H9 (cell line): ENCODE measurements at regions not wholly inside any gene's neighbourhood (a gene's known extent, or its start where the extent isn't known, plus 50 kb on each side); places are given as distances from the start of the nearest gene placed in this dataset.

Source experiments
- DNase-seq: peaks from one replicate; pipeline ENCODE4 v3.0.0-alpha.2; 2017
- H2AFZ ChIP-seq: one replicate; pipeline ENCODE4 v1.6.1; 2013; ENCODE audit warnings: mild to moderate bottlenecking, low read length, control low read depth, moderate library complexity
- H2AK5ac ChIP-seq: 2 replicates; pipeline ENCODE4 v1.6.1; 2013; ENCODE audit warnings: low read length, control low read depth, mixed read lengths; ENCODE audit not compliant: insufficient read length
- H2BK120ac ChIP-seq: one replicate; pipeline ENCODE4 v1.6.1; 2013; ENCODE audit warnings: low read depth, mild to moderate bottlenecking, low read length, control low read depth, inconsistent platforms; ENCODE audit not compliant: poor library complexity, severe bottlenecking
- H2BK12ac ChIP-seq: 2 replicates; pipeline ENCODE4 v1.6.1; 2013; ENCODE audit warnings: low read length, control low read depth, mixed read lengths, low read depth; ENCODE audit not compliant: insufficient read length
- H2BK15ac ChIP-seq: 2 replicates; pipeline ENCODE4 v1.6.1; 2013; ENCODE audit warnings: low read depth, low read length, control low read depth
- H2BK20ac ChIP-seq: one replicate; pipeline ENCODE4 v1.6.1; 2013; ENCODE audit warnings: low read depth, mild to moderate bottlenecking, low read length, control low read depth, inconsistent platforms; ENCODE audit not compliant: poor library complexity, severe bottlenecking
- H2BK5ac ChIP-seq: 2 replicates; pipeline ENCODE4 v1.6.1; 2013; ENCODE audit warnings: low read length, control low read depth, mixed read lengths; ENCODE audit not compliant: insufficient read length
- H3K14ac ChIP-seq: 2 replicates; pipeline ENCODE4 v1.6.1; 2013; ENCODE audit warnings: low read length, control low read depth; ENCODE audit not compliant: insufficient read depth
- H3K18ac ChIP-seq: 2 replicates; pipeline ENCODE4 v1.6.1; 2013; ENCODE audit warnings: low read depth, mild to moderate bottlenecking, mixed read lengths, low read length, control low read depth; ENCODE audit not compliant: insufficient read length
- H3K23ac ChIP-seq: 2 replicates; pipeline ENCODE4 v1.6.1; 2013; ENCODE audit warnings: low read length, control low read depth, mixed read lengths, low read depth; ENCODE audit not compliant: insufficient read length
- H3K23me2 ChIP-seq: 2 replicates; pipeline ENCODE4 v1.6.1; 2013; ENCODE audit warnings: low read depth, mild to moderate bottlenecking, mixed read lengths, low read length, control low read depth; ENCODE audit not compliant: insufficient read length, poor library complexity, severe bottlenecking
- H3K27ac ChIP-seq: 2 replicates; pipeline ENCODE4 v1.5.1; 2013; ENCODE audit warnings: low read length, control low read depth, mixed read lengths, low read depth; ENCODE audit not compliant: insufficient read length
- H3K27me3 ChIP-seq: 2 replicates; pipeline ENCODE4 v1.6.1; 2013; ENCODE audit warnings: low read length, control low read depth, inconsistent platforms; ENCODE audit not compliant: insufficient read depth
- H3K4ac ChIP-seq: 2 replicates; pipeline ENCODE4 v1.6.1; 2013; ENCODE audit warnings: low read depth, mild to moderate bottlenecking, control low read depth, inconsistent platforms, low read length, moderate library complexity
- H3K4me1 ChIP-seq: 2 replicates; pipeline ENCODE4 v1.6.1; 2013; ENCODE audit warnings: low read length, control low read depth, inconsistent platforms; ENCODE audit not compliant: insufficient read depth
- H3K4me2 ChIP-seq: 2 replicates; pipeline ENCODE4 v1.6.1; 2013; ENCODE audit warnings: low read length, control low read depth, mixed read lengths; ENCODE audit not compliant: insufficient read length, insufficient read depth
- H3K56ac ChIP-seq: 2 replicates; pipeline ENCODE4 v1.6.1; 2013; ENCODE audit warnings: low read depth, mild to moderate bottlenecking, mixed read lengths, low read length, control low read depth; ENCODE audit not compliant: insufficient read length
- H3K79me1 ChIP-seq: 2 replicates; pipeline ENCODE4 v1.6.1; 2013; ENCODE audit warnings: low read depth, mild to moderate bottlenecking, moderate library complexity, low read length, control low read depth, inconsistent platforms; ENCODE audit not compliant: insufficient read depth, poor library complexity, severe bottlenecking
- H3K79me2 ChIP-seq: 2 replicates; pipeline ENCODE4 v1.6.1; 2013; ENCODE audit warnings: low read length, control low read depth, inconsistent platforms; ENCODE audit not compliant: insufficient read depth
- H3K9ac ChIP-seq: 2 replicates; pipeline ENCODE4 v1.6.1; 2013; ENCODE audit warnings: low read length, control low read depth, mixed read lengths; ENCODE audit not compliant: insufficient read length; ENCODE audit errors: extremely low read depth
- H3K9me3 ChIP-seq: one replicate; pipeline ENCODE4 v1.6.1; 2013; ENCODE audit warnings: low read depth, low read length, inconsistent platforms; ENCODE audit not compliant: control insufficient read depth
- H3T11ph ChIP-seq: one replicate; pipeline ENCODE4 v1.6.1; 2013; ENCODE audit warnings: mild to moderate bottlenecking, low read length, control low read depth, inconsistent platforms
- H4K20me1 ChIP-seq: one replicate; pipeline ENCODE4 v1.6.1; 2013; ENCODE audit not compliant: control insufficient read depth, insufficient read length, insufficient read depth
- H4K5ac ChIP-seq: 2 replicates; pipeline ENCODE4 v1.6.1; 2013; ENCODE audit warnings: low read depth, mild to moderate bottlenecking, mixed read lengths, low read length, control low read depth; ENCODE audit not compliant: insufficient read length
- H4K8ac ChIP-seq: replicated peaks from 2 replicates; pipeline ENCODE4 v1.6.1; 2013; ENCODE audit warnings: low read length, control low read depth, mixed read lengths, low read depth; ENCODE audit not compliant: insufficient read length
- H4K91ac ChIP-seq: 2 replicates; pipeline ENCODE4 v1.6.1; 2013; ENCODE audit warnings: low read depth, mild to moderate bottlenecking, moderate library complexity, mixed read lengths, low read length, control low read depth; ENCODE audit not compliant: insufficient read length
- H3K27ac Mint-ChIP-seq, 3 experiments: 2 replicates in 2 of 3; 3 replicates in 1 of 3; pipeline ENCODE4 v1.8.0; 2020 to 2021; ENCODE audit warnings: mixed read lengths in 3 of 3, mild to moderate bottlenecking in 1 of 3, moderate library complexity in 1 of 3
- H3K27me3 Mint-ChIP-seq: 2 replicates; pipeline ENCODE4 v1.8.0; 2021; ENCODE audit warnings: low read depth, mild to moderate bottlenecking, moderate library complexity, mixed read lengths
- H3K36me3 Mint-ChIP-seq, 3 experiments: 2 replicates in 2 of 3; 3 replicates in 1 of 3; pipeline ENCODE4 v1.8.0; 2020 to 2021; ENCODE audit warnings: low read depth in 3 of 3, mixed read lengths in 3 of 3; ENCODE audit not compliant: insufficient read depth in 1 of 3
- H3K4me1 Mint-ChIP-seq, 2 experiments: 2 replicates each; pipeline ENCODE4 v1.8.0; 2020; ENCODE audit warnings: mixed read lengths in 2 of 2
- H3K4me3 Mint-ChIP-seq, 2 experiments: 2 replicates in 1 of 2; 3 replicates in 1 of 2; pipeline ENCODE4 v1.8.0; 2020 to 2021; ENCODE audit warnings: mild to moderate bottlenecking in 2 of 2, mixed read lengths in 2 of 2, moderate library complexity in 1 of 2
- H3K9me3 Mint-ChIP-seq, 2 experiments: 2 replicates in 1 of 2; 3 replicates in 1 of 2; pipeline ENCODE4 v1.8.0; 2020; ENCODE audit warnings: mild to moderate bottlenecking in 2 of 2, mixed read lengths in 2 of 2, moderate library complexity in 1 of 2
- WGBS: extraction: QIAGEN DNeasy Blood & Tissue Kit; methylation state at CpG from one replicate; pipeline ENCODE4 v1.1.7; 2013; ENCODE audit warnings: missing lambda C conversion rate, low lambda C conversion rate, mixed read lengths; ENCODE audit not compliant: insufficient read length; ENCODE audit errors: extremely low coverage; 5-methylcytosine and 5-hydroxymethylcytosine counted together
- TF ChIP-seq, protein P1 (sequence below): fragments of 200-600 bp; sonication (generic); conservative IDR thresholded peaks from 3 replicates; pipeline ENCODE4 v1.8.0; 2021; ENCODE audit warnings: antibody characterized with exemption, mild to moderate bottlenecking

DNA sequence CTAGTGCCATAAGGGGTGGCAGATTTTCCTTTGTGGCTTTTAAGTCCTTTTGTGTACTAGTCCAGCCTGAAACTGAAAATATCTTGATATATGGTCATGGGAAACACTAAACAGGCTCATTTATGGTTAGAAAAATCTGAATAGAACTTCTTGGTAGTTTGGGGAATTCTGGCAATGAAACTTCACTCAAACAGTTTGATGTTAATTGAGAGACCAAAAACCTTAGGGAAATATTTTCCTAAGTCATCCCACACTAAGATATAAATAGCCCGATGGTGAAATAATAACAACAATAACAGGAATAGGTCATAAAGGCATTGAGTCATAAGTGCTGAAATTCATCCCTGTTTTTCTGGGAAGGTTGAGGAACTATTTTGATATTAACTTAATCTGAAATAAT, 146.2 kb upstream of the SMLR1 start:
- no peak overlapping the region for H2BK120ac ChIP-seq
- no peaks in the 10 kb centered on the region for H3K9me3 ChIP-seq
- Mint-ChIP-seq H3K4me1 (peaks cover 3 to 5% of the 10 kb centered on the region in 2 experiments; a peak in 2 of 4 replicates), H3K9me3 (no peaks in the 10 kb centered on the region; a peak in 2 of 5 replicates), H3K27me3 (no peaks in the 10 kb centered on the region; the same call in 1 of the 2 replicates), H3K4me3 (no peak overlapping the region), H3K27ac (no peak overlapping the region), H3K36me3 (no peaks in the 10 kb centered on the region)
- no peaks in the 10 kb centered on the region for H3K4me1 ChIP-seq
- no CpG with 5 or more reads among the region's 1 CpG for WGBS
- H2BK20ac ChIP-seq, result no peak overlapping the region
- no peaks in the 10 kb centered on the region for H4K20me1 ChIP-seq
- no peak overlapping the region for H2AK5ac ChIP-seq
- H2BK15ac ChIP-seq, result no peak overlapping the region
- no peak overlapping the region for H3K56ac ChIP-seq
- H3T11ph ChIP-seq, result no peak overlapping the region
- H3K79me2 ChIP-seq, result no peaks in the 10 kb centered on the region
- no peak overlapping the region for H3K9ac ChIP-seq
- no peak overlapping the region for H2BK12ac ChIP-seq
- no peak overlapping the region for H3K23ac ChIP-seq
- no peaks in the 10 kb centered on the region for H3K27me3 ChIP-seq
- no peak overlapping the region for H2BK5ac ChIP-seq
- TF ChIP-seq, protein P1, sequence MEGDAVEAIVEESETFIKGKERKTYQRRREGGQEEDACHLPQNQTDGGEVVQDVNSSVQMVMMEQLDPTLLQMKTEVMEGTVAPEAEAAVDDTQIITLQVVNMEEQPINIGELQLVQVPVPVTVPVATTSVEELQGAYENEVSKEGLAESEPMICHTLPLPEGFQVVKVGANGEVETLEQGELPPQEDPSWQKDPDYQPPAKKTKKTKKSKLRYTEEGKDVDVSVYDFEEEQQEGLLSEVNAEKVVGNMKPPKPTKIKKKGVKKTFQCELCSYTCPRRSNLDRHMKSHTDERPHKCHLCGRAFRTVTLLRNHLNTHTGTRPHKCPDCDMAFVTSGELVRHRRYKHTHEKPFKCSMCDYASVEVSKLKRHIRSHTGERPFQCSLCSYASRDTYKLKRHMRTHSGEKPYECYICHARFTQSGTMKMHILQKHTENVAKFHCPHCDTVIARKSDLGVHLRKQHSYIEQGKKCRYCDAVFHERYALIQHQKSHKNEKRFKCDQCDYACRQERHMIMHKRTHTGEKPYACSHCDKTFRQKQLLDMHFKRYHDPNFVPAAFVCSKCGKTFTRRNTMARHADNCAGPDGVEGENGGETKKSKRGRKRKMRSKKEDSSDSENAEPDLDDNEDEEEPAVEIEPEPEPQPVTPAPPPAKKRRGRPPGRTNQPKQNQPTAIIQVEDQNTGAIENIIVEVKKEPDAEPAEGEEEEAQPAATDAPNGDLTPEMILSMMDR, result no peak
- no peak overlapping the region for H3K18ac ChIP-seq
- DNase-seq, result no peak
- H4K91ac ChIP-seq, result no peak overlapping the region
- H3K4ac ChIP-seq, result no peak overlapping the region
- no peaks in the 10 kb centered on the region for H3K79me1 ChIP-seq
- H2AFZ ChIP-seq, result no peak overlapping the region
- no peak overlapping the region for H3K27ac ChIP-seq
- H4K5ac ChIP-seq, result no peak overlapping the region
- H3K4me2 ChIP-seq, result no peak overlapping the region
- no peak overlapping the region for H4K8ac ChIP-seq
- H3K23me2 ChIP-seq, result no peaks in the 10 kb centered on the region
- H3K14ac ChIP-seq, result no peak overlapping the region
